Endothelial cell (in vitro differentiated cells): ENCODE measurements at regions not wholly inside any gene's neighbourhood (a gene's known extent, or its start where the extent isn't known, plus 50 kb on each side); places are given as distances from the start of the nearest gene placed in this dataset.

Experiments
- DNase-seq: peaks from one replicate; pipeline ENCODE4 v3.0.0; 2021; ENCODE audit warnings: low spot score
- H3K27ac Mint-ChIP-seq: one replicate; pipeline ENCODE4 v1.8.0; 2021; ENCODE audit warnings: mixed read lengths, inconsistent platforms; ENCODE audit not compliant: unreplicated experiment
- H3K27me3 Mint-ChIP-seq: one replicate; pipeline ENCODE4 v1.8.0; 2021; ENCODE audit warnings: mild to moderate bottlenecking, moderate library complexity, mixed read lengths, inconsistent platforms; ENCODE audit not compliant: unreplicated experiment
- H3K36me3 Mint-ChIP-seq: one replicate; pipeline ENCODE4 v1.8.0; 2021; ENCODE audit warnings: mild to moderate bottlenecking, low read depth, mixed read lengths, inconsistent platforms; ENCODE audit not compliant: unreplicated experiment
- H3K4me1 Mint-ChIP-seq: one replicate; pipeline ENCODE4 v1.8.0; 2021; ENCODE audit warnings: mild to moderate bottlenecking, mixed read lengths, inconsistent platforms; ENCODE audit not compliant: unreplicated experiment
- H3K4me3 Mint-ChIP-seq: one replicate; pipeline ENCODE4 v1.8.0; 2021; ENCODE audit warnings: mild to moderate bottlenecking, mixed read lengths, inconsistent platforms; ENCODE audit not compliant: unreplicated experiment
- H3K9me3 Mint-ChIP-seq: one replicate; pipeline ENCODE4 v1.8.0; 2021; ENCODE audit warnings: mixed read lengths, inconsistent platforms; ENCODE audit not compliant: unreplicated experiment
- TF ChIP-seq, protein P1 (sequence below): fragments of 200-600 bp; sonication (generic); IDR thresholded peaks from one replicate; pipeline ENCODE4 v1.5.0; 2021; ENCODE audit warnings: antibody characterized with exemption; ENCODE audit not compliant: unreplicated experiment

- Mint-ChIP-seq H3K36me3 (no peaks in the 10 kb centered on the region), H3K9me3 (no peaks in the 10 kb centered on the region), H3K4me1 (no peaks in the 10 kb centered on the region), H3K27me3 (peaks cover 3% of the 10 kb centered on the region), H3K27ac (no peak overlapping the region), H3K4me3 (no peak overlapping the region)
- no peak for DNase-seq
- TF ChIP-seq, protein P1, sequence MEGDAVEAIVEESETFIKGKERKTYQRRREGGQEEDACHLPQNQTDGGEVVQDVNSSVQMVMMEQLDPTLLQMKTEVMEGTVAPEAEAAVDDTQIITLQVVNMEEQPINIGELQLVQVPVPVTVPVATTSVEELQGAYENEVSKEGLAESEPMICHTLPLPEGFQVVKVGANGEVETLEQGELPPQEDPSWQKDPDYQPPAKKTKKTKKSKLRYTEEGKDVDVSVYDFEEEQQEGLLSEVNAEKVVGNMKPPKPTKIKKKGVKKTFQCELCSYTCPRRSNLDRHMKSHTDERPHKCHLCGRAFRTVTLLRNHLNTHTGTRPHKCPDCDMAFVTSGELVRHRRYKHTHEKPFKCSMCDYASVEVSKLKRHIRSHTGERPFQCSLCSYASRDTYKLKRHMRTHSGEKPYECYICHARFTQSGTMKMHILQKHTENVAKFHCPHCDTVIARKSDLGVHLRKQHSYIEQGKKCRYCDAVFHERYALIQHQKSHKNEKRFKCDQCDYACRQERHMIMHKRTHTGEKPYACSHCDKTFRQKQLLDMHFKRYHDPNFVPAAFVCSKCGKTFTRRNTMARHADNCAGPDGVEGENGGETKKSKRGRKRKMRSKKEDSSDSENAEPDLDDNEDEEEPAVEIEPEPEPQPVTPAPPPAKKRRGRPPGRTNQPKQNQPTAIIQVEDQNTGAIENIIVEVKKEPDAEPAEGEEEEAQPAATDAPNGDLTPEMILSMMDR = no peak
Observed at GRCh38 chr18:43526426-43527145, 249.3 kb upstream of the SYT4 start.

DNA sequence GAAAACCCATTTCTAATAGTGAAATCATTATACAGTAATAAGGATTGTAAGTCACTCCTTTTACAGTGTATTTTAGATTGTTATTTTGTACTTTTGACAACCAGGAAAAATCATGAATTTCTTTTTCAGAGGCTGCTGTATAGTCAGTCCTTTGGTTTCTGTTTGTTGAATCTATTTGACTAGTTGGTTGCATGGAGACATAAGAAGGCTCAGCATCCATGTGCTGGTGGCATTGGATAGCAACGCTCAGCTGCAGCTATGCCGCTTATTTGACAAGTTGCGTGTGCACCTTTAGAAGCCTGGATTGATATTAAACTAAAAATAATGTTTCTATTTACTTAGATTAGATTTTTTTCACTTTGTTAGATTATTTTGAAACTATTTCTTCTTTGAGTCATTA, 254.1 kb upstream of the SYT4 start:
- no peaks in the 10 kb centered on the region for H3K36me3 Mint-ChIP-seq
- no peaks in the 10 kb centered on the region for H3K9me3 Mint-ChIP-seq
- no peak overlapping the region for H3K4me3 Mint-ChIP-seq
- peaks cover 3% of the 10 kb centered on the region for H3K27me3 Mint-ChIP-seq
- no peak for DNase-seq
- H3K4me1 Mint-ChIP-seq = no peaks in the 10 kb centered on the region
- H3K27ac Mint-ChIP-seq = no peak overlapping the region
- TF ChIP-seq, protein P1 = no peak

- H3K27ac Mint-ChIP-seq = no peak overlapping the region
- no peaks in the 10 kb centered on the region for H3K36me3 Mint-ChIP-seq
- DNase-seq = no peak
- TF ChIP-seq, protein P1 = no peak
- no peaks in the 10 kb centered on the region for H3K4me1 Mint-ChIP-seq
- H3K4me3 Mint-ChIP-seq = no peak overlapping the region
- H3K9me3 Mint-ChIP-seq = no peaks in the 10 kb centered on the region
- H3K27me3 Mint-ChIP-seq = peaks cover 3% of the 10 kb centered on the region
Observed at GRCh38 chr18:43533371-43533770, 256.1 kb upstream of the SYT4 start.

DNA sequence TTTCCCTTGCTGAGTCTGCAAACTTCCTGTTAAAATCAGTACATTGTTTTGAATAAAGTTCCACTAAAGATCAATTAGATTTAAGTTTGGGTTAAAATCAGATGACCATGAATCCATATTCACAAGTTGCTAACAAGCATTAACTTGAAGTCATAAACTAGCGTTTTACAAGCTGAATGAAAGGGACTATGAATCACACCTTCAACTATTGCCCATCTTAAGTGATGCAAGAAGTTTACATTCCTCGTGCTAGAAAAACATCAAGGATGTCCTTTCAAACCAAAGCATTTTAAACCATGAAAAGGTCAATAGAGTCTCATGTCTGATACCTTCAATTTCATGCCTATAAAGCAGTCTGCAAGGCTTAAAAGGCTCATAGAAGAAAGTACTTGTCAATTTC, 257.2 kb upstream of the SYT4 start:
- H3K27ac Mint-ChIP-seq = no peak overlapping the region
- no peaks in the 10 kb centered on the region for H3K36me3 Mint-ChIP-seq
- peaks cover 2% of the 10 kb centered on the region for H3K27me3 Mint-ChIP-seq
- H3K9me3 Mint-ChIP-seq = no peaks in the 10 kb centered on the region
- TF ChIP-seq, protein P1 = no peak
- DNase-seq = no peak
- no peaks in the 10 kb centered on the region for H3K4me1 Mint-ChIP-seq
- no peak overlapping the region for H3K4me3 Mint-ChIP-seq

DNA sequence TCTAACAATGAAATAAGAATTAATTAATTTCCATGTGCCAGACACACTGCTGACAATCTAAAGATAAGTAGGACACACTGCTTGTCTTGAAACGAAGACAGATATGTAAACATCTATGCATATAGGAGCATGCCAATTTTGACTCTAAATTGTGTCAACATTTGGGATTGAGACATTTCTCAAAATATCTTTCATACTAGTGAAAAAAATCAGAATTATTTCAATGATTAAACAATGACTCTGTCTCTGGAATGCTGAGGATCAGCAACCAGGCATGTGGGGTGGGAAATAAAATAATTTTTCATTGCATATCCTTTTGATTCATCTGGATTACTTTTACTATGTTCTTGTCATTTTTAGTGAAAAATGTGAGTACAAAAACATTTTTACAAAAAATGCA, 262.6 kb upstream of the SYT4 start:
- TF ChIP-seq, protein P1 = no peak
- DNase-seq = no peak
- H3K4me1 Mint-ChIP-seq = no peaks in the 10 kb centered on the region
- no peak overlapping the region for H3K4me3 Mint-ChIP-seq
- no peaks in the 10 kb centered on the region for H3K9me3 Mint-ChIP-seq
- no peaks in the 10 kb centered on the region for H3K36me3 Mint-ChIP-seq
- H3K27ac Mint-ChIP-seq = no peak overlapping the region
- H3K27me3 Mint-ChIP-seq = no peaks in the 10 kb centered on the region
